ENCODE measurements at regions not wholly inside any gene's neighbourhood (a gene's known extent, or its start where the extent isn't known, plus 50 kb on each side); places are given as distances from the start of the nearest gene placed in this dataset.

- DNase-seq (ENCODE audit: low read depth), result no peak
- H3K4me3 ChIP-seq (ENCODE audit: low read depth, low read length), result no peak overlapping the region
- TF ChIP-seq, protein P1, sequence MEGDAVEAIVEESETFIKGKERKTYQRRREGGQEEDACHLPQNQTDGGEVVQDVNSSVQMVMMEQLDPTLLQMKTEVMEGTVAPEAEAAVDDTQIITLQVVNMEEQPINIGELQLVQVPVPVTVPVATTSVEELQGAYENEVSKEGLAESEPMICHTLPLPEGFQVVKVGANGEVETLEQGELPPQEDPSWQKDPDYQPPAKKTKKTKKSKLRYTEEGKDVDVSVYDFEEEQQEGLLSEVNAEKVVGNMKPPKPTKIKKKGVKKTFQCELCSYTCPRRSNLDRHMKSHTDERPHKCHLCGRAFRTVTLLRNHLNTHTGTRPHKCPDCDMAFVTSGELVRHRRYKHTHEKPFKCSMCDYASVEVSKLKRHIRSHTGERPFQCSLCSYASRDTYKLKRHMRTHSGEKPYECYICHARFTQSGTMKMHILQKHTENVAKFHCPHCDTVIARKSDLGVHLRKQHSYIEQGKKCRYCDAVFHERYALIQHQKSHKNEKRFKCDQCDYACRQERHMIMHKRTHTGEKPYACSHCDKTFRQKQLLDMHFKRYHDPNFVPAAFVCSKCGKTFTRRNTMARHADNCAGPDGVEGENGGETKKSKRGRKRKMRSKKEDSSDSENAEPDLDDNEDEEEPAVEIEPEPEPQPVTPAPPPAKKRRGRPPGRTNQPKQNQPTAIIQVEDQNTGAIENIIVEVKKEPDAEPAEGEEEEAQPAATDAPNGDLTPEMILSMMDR (conservative IDR thresholded peaks at IDR 0.05; ENCODE audit: low read depth, low read length), result no peak
Measured at GRCh38 chrX:38864165-38864564, 62.9 kb downstream of the MID1IP1 start.

DNA sequence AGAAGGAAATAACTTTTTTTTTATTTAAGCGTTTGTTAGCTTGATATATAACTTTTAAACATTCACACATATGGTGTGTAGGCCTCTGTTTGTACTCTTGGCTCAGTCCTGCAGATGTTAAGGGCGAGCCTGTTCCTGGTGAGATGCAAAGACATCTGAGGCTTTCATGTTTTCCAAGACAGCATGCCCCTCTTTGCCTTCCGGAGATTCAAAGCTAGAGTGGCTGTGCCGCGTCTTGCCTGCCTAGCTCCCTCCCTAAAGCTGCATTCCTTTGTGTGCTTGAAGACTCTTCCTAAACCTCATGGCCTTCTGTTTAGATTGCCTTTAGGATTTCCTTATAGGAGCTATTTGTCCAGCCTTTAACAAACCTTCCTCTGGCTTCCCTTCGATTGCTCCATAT is 67.1 kb downstream of the MID1IP1 start:
- no peak overlapping the region for H3K4me3 ChIP-seq (ENCODE audit: low read depth, low read length)
- no peak for DNase-seq (ENCODE audit: low read depth)
- TF ChIP-seq, protein P1 (conservative IDR thresholded peaks at IDR 0.05; ENCODE audit: low read depth, low read length), result no peak

DNA sequence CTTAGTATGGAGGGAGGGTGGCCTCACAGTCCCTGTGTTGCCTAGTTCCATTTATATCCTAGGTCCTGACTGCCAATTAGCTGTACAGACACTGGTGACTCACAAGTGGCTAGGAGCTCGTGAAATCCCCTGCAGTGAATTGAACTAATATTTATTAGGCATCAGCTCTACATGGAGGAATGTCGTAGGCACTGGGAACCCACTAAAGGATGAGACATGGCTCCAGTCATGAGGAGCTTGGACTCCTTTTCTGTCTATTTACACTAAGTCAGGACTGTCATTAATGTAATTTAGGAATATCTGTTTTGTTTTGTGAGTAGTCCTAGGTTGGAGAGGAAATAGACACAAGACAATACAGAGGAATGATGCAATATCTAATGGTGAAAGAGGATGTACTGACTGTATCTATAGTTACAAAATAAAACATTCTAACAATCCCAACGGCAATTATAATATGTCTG is 67.7 kb downstream of the MID1IP1 start:
- H3K4me3 ChIP-seq (ENCODE audit: low read depth, low read length), result no peak overlapping the region
- TF ChIP-seq, protein P1 (conservative IDR thresholded peaks at IDR 0.05; ENCODE audit: low read depth, low read length), result no peak

GRCh38 chrX:38870361-38870895 is 69.2 kb downstream of the MID1IP1 start:
- no peak overlapping the region for H3K4me3 ChIP-seq (ENCODE audit: low read depth, low read length)
- DNase-seq (ENCODE audit: low read depth), result no peak
- TF ChIP-seq, protein P1 (conservative IDR thresholded peaks at IDR 0.05; ENCODE audit: low read depth, low read length), result no peak

More for the DNA sequence above, 67.7 kb downstream of the MID1IP1 start:
- DNase-seq (ENCODE audit: low read depth), result no peak

DNA sequence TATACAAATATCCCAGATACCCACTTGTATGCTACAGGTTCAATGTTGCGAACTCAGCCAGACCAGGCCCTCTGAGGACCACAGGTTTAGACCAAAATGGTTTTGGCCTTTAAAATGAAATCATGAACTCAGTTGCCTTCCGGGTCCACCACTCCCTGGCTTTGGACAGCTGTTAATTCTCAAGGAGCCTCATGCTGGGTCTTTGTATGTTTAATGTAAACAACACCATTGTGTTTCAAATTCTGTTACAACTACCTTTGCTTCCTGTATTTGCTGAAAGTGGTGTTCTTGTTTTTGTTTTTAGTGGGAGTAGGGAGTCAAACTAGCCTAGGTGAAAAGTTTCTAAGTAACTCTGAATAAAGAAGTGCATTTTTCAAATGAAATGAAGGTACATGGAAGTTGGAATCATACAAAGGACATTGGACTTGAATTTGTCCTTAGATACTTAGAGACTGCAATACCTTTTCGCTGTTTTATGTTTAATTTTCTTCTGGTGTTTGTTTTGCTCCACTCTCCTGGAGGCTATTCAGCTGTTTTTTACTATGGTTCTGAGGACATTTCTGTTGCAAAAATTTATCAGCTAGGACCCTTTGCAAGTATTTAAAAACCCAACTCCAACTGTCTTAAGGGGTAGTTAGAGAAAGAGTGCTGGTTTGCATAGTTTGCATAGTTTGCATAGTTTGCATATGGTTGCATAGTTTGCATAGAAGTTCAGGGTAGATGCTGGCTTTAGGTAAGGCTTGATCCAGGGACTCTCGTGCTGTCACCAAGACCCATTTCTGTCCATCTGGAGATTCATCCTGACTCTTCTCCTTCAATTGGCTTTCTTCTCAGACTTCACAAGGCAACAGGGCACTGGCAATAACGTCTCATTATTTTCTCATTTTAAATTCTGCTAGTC is 70.1 kb downstream of the MID1IP1 start:
- TF ChIP-seq, protein P1 (conservative IDR thresholded peaks at IDR 0.05; ENCODE audit: low read depth, low read length), result no peak
- no peak for DNase-seq (ENCODE audit: low read depth)
- no peak overlapping the region for H3K4me3 ChIP-seq (ENCODE audit: low read depth, low read length)

DNA sequence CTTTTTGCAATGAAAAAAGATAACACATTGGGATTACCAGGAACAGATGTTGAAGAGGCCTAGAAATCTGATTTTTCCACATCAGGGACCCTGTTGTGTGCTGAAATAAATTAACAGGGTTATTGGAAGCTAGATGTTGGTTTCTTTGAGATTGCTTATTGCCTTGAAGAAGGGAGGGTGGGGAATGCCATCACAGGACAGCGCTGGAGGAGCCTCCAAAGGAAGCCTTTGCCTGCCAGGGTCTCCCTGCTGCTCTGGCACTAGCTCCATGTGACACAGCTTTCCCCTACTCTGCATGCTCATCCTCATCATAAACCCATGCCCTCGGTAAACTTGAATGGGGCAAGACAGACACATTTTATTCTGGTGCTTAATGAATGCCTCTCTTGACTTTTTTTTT is 76.1 kb downstream of the MID1IP1 start:
- no peak overlapping the region for H3K4me3 ChIP-seq (ENCODE audit: low read depth, low read length)
- TF ChIP-seq, protein P1 (conservative IDR thresholded peaks at IDR 0.05; ENCODE audit: low read depth, low read length), result no peak
- no peak for DNase-seq (ENCODE audit: low read depth)
